ENCODE measurements at regions not wholly inside any gene's neighbourhood (a gene's known extent, or its start where the extent isn't known, plus 50 kb on each side); places are given as distances from the start of the nearest gene placed in this dataset.

DNA sequence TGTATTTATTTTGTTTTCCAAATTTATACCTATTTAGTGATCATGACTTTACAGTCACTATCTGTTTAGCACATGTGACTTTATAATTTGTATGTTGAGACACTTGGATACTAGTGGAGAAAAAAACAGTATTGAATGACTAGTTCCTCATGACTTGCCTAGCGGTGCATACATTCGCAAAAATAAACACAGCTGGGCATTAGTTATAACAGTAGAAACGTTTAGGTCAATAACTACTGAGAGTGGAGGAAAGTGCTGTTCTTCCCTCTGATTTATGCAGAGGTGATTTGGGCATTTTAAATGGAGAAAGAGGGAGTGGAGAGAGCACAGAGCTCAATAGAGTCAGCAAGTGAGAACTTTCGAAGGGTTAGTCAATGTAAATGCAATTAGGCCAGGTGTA lies 1679.0 kb upstream of the B3GALT2 start:
- DNase-seq (ENCODE audit: extremely low read depth in 1 of 4, low spot score in 3 of 4) (no peak), FAIRE-seq (no peak), ATAC-seq (peak; percentile 31)
- 44% methylated on average over 4 of the region's 4 CpGs for WGBS (ENCODE audit: insufficient coverage, low coverage, missing lambda C conversion rate)
- CTCF ChIA-PET (ENCODE audit: low intra/inter-chr PET ratio): no interaction called here
- Histone ChIP-seq H3K9ac (ENCODE audit: insufficient read depth in 1 of 2, low read depth in 2 of 2, low read length in 2 of 2) (no peak overlapping the region), H3K79me2 (ENCODE audit: control insufficient read depth, insufficient read depth, low read length) (peaks cover 19% of the 10 kb centered on the region), H2AFZ (ENCODE audit: low read depth, low read length) (no peak overlapping the region), H4K20me1 (replicated peaks; ENCODE audit: control insufficient read depth, insufficient read depth, low read length) (no peaks in the 10 kb centered on the region), H3K27ac (ENCODE audit: extremely low read depth, low read depth, low read length) (no peak overlapping the region), H3K9me1 (ENCODE audit: control insufficient read depth, insufficient read depth, low read length) (no peaks in the 10 kb centered on the region), H3K4me3 (no peak overlapping the region), H3K27me3 (ENCODE audit: control insufficient read depth in 2 of 2, insufficient read depth in 2 of 2, low read length in 2 of 2) (no peaks in the 10 kb centered on the region), H3K4me2 (ENCODE audit: insufficient read depth, low read length) (no peak overlapping the region), H3K4me1 (replicated peaks in 1 of 2; ENCODE audit: control insufficient read depth in 2 of 2, insufficient read depth in 2 of 2, low read length in 2 of 2) (no peaks in the 10 kb centered on the region), H3K36me3 (ENCODE audit: control insufficient read depth, insufficient read depth, low read length) (no peaks in the 10 kb centered on the region), H3K9me3 (replicated peaks; ENCODE audit: control insufficient read depth, insufficient read depth, low read depth, low read length) (no peaks in the 10 kb centered on the region)
- POLR2A ChIA-PET: no interaction called here
- BruUV-seq (replicated peaks): no TSS peak
- in situ Hi-C loops (cut with MboI): no loop called here
- intact Hi-C loops (cut with micrococcal nuclease): no loop called here
- no peak for TF ChIP-seq YBX1 (IDR thresholded peaks at IDR 0.05)
- TF ChIP-seq, protein P1, sequence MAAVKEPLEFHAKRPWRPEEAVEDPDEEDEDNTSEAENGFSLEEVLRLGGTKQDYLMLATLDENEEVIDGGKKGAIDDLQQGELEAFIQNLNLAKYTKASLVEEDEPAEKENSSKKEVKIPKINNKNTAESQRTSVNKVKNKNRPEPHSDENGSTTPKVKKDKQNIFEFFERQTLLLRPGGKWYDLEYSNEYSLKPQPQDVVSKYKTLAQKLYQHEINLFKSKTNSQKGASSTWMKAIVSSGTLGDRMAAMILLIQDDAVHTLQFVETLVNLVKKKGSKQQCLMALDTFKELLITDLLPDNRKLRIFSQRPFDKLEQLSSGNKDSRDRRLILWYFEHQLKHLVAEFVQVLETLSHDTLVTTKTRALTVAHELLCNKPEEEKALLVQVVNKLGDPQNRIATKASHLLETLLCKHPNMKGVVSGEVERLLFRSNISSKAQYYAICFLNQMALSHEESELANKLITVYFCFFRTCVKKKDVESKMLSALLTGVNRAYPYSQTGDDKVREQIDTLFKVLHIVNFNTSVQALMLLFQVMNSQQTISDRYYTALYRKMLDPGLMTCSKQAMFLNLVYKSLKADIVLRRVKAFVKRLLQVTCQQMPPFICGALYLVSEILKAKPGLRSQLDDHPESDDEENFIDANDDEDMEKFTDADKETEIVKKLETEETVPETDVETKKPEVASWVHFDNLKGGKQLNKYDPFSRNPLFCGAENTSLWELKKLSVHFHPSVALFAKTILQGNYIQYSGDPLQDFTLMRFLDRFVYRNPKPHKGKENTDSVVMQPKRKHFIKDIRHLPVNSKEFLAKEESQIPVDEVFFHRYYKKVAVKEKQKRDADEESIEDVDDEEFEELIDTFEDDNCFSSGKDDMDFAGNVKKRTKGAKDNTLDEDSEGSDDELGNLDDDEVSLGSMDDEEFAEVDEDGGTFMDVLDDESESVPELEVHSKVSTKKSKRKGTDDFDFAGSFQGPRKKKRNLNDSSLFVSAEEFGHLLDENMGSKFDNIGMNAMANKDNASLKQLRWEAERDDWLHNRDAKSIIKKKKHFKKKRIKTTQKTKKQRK (IDR thresholded peaks at IDR 0.05; ENCODE audit: borderline replicate concordance, low read depth, low read length): no peak
- TF ChIP-seq, protein P2, sequence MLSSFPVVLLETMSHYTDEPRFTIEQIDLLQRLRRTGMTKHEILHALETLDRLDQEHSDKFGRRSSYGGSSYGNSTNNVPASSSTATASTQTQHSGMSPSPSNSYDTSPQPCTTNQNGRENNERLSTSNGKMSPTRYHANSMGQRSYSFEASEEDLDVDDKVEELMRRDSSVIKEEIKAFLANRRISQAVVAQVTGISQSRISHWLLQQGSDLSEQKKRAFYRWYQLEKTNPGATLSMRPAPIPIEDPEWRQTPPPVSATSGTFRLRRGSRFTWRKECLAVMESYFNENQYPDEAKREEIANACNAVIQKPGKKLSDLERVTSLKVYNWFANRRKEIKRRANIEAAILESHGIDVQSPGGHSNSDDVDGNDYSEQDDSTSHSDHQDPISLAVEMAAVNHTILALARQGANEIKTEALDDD (IDR thresholded peaks at IDR 0.05): peak; percentile 58

Measured in K562 (cell line).